T-helper 2 cell treated with Interferon-gamma antibody and Interleukin-4, amounts not matched to agents 5 μg/mL and 100 μg/mL, for 36 hours (primary cell): ENCODE measurements at regions not wholly inside any gene's neighbourhood (a gene's known extent, or its start where the extent isn't known, plus 50 kb on each side); places are given as distances from the start of the nearest gene placed in this dataset.

Experiments
- DNase-seq: peaks from one replicate; pipeline ENCODE4 v3.0.0; 2021; ENCODE audit warnings: low spot score
- H3K27ac Mint-ChIP-seq: one replicate; pipeline ENCODE4 v1.8.0; 2021; ENCODE audit warnings: mild to moderate bottlenecking, mixed read lengths
- H3K27me3 Mint-ChIP-seq: one replicate; pipeline ENCODE4 v1.8.0; 2021; ENCODE audit warnings: low read depth, mixed read lengths
- H3K36me3 Mint-ChIP-seq: one replicate; pipeline ENCODE4 v1.8.0; 2021; ENCODE audit warnings: low read depth, mixed read lengths
- H3K4me1 Mint-ChIP-seq: one replicate; pipeline ENCODE4 v1.8.0; 2021; ENCODE audit warnings: low read depth, mixed read lengths
- H3K4me3 Mint-ChIP-seq: one replicate; pipeline ENCODE4 v1.8.0; 2022; ENCODE audit warnings: mild to moderate bottlenecking, moderate library complexity, mixed read lengths
- H3K9me3 Mint-ChIP-seq: one replicate; pipeline ENCODE4 v1.8.0; 2021; ENCODE audit warnings: mixed read lengths

DNA sequence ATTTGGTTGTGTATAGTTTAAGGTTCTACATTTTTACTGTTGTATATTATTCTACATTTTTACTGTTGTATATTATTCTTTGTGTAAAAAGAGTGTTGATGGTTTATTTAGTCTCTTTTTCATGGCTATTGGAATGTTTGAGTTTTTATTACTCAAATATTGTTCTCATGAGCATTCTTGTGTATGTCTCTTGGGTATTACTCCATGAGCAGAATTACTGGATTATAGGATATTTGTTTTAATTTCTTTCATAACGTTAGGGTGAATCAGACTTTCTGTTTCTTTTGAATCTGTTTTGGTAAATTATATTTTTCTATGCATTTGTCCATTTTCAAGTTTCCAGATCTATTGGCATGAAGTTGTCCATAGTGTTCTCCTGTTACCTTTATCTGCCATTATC, 111.6 kb downstream of the DYNAP start:
- no peak overlapping the region for H3K27ac Mint-ChIP-seq
- no peaks in the 10 kb centered on the region for H3K4me1 Mint-ChIP-seq
- H3K9me3 Mint-ChIP-seq = no peaks in the 10 kb centered on the region
- H3K4me3 Mint-ChIP-seq = no peak overlapping the region
- DNase-seq = no peak
- H3K27me3 Mint-ChIP-seq = peaks cover 47% of the 10 kb centered on the region
- H3K36me3 Mint-ChIP-seq = no peaks in the 10 kb centered on the region

DNA sequence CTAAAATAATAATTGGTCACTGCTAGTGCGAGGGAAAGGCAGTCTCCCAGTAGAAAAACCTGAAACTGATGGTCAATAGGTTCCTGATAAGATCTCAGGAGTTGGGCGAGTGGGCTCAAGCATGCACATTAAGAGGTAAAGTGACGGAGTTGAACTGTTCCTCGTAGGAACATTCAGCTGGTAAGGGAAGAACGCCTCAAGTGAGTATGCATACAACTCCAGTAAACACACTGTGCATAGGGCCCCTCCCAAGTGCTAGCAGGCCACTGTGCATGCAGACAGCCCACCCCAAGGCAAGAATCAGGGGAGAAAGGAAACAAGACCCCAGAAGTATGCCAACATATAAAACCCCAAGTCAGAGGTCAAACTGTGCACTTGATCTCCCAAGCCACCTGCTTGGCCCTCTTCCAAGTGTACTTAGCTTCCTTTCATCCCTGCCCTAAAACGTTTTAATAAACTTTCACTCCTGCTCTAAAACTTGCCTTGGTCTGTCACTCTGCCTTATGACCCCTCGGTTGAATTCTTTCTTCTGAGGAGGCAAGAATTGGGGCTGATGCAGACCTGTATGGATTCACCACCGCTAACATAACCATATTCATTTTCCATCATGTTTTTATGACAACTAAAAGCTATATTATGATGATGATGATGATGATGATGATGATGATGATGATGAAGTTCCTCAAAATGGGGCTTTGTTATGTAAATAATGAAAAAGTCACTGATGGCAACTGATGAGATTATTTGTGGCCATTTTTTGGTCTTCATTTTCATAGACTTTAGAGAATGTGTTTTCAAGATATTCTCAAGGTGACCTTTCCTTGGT, 118.0 kb upstream of the RAB27B start:
- H3K27me3 Mint-ChIP-seq = peaks cover 57% of the 10 kb centered on the region
- DNase-seq = no peak
- H3K27ac Mint-ChIP-seq = no peak overlapping the region
- H3K4me3 Mint-ChIP-seq = no peak overlapping the region
- no peaks in the 10 kb centered on the region for H3K36me3 Mint-ChIP-seq
- no peaks in the 10 kb centered on the region for H3K9me3 Mint-ChIP-seq
- H3K4me1 Mint-ChIP-seq = peaks cover 36% of the 10 kb centered on the region

DNA sequence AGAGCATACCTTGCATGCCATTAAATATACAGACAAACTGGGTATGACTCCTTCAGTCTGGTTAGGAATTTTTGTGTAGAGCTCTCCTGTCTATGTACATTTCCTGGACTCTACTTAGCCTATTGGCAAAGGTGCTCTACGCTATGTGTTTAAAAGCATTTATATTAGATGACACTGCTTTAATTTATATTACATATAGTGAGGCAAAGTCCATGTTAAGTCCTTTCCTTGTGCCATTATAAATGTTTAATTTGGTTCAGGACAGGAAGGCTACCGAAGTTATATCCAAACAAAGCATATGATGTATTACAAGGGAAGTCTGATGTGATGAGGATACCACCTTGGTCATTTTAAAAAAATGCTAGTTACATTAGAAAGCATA, 117.4 kb upstream of the RAB27B start:
- Mint-ChIP-seq H3K4me3 (no peak overlapping the region), H3K27me3 (peaks cover 57% of the 10 kb centered on the region), H3K36me3 (no peaks in the 10 kb centered on the region), H3K27ac (no peak overlapping the region), H3K4me1 (peaks cover 41% of the 10 kb centered on the region), H3K9me3 (no peaks in the 10 kb centered on the region)
- DNase-seq = no peak

DNA sequence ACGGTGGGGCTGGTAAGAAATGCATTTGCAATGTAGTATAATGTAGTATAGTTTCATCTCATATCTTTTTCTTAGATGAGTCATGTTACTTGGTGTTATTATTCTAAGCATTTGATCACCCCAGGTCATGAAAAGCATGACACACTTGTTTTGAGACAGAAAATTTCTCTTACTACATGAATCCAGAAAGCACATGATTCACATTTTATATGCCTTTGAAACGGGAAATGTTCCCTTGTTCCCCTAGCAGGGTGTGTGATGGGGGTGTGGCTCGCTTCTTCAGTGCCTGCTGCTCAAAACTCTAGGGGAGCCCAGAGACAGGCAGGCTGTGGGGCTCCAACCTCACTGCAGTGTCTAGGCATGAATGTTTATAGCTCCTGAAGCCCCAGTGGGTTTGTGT, 116.0 kb upstream of the RAB27B start:
- no peaks in the 10 kb centered on the region for H3K9me3 Mint-ChIP-seq
- peaks cover 51% of the 10 kb centered on the region for H3K27me3 Mint-ChIP-seq
- peaks cover 49% of the 10 kb centered on the region for H3K4me1 Mint-ChIP-seq
- H3K27ac Mint-ChIP-seq = no peak overlapping the region
- no peaks in the 10 kb centered on the region for H3K36me3 Mint-ChIP-seq
- peak overlapping the region; percentile 8 for H3K4me3 Mint-ChIP-seq
- peak; percentile 15 for DNase-seq

DNA sequence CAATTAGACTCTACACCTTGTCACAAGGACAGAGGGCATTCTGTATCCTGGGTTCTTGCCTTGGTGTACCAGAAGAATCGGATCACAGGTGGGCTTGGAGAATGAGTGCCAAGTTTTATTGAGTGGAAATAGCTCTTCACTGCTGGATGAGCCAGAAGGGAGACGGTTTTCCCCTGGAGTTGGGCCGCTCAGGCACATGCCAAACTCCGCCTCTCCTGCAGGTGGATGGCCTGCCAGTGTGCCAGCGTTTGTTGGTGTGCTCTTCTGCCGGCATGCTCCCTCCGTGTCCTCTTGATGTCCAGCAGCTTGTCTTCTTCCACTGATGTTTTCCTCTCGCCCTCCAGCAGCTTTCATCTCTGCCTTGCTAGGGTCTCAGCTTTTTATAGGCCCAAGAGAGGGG, 115.5 kb upstream of the RAB27B start:
- Mint-ChIP-seq H3K9me3 (no peaks in the 10 kb centered on the region), H3K36me3 (no peaks in the 10 kb centered on the region), H3K4me3 (peak overlapping the region; percentile 63), H3K27me3 (peaks cover 51% of the 10 kb centered on the region), H3K27ac (no peak overlapping the region), H3K4me1 (peaks cover 53% of the 10 kb centered on the region)
- DNase-seq = no peak

DNA sequence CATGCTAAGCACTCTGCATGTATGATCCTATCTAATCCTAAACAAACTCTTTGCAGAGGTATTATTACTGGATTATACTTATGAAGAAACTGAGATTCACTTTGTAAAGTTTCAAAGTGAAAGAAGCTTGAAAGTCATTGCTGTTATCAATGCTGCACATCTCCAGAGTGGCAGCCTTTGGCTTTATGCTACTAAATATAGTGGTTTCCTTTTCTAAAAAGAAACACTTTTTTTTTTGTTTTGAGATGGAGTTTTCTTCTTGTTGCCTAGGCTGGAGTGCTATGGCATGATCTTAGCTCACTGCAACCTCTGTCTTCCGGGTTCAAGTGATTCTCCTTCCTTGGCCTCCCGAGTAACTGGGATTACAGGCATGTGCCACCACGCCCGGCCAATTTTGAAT, 114.9 kb upstream of the RAB27B start:
- peak overlapping the region; percentile 62 for H3K27ac Mint-ChIP-seq

DNA sequence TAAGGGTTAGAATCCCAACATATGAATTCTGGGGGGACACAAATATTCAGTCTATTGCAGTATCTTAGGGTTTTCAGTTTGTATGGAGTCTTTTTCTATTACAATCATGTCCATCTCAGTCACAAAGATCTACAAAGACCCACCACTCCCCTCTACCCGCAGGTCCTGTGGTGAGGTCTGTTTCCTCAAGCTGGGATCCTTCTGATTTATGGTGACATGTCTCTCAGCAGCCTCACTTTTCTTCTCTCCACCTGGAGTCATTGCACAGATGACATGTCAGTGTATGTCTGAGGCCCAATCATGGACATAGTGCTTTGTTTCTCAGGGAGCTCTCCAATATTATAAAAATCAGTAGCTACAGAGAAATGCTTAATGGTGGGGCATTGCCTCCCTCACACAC, 113.4 kb upstream of the RAB27B start:
- no peak overlapping the region for H3K4me3 Mint-ChIP-seq
- H3K27ac Mint-ChIP-seq = no peak overlapping the region
- peaks cover 40% of the 10 kb centered on the region for H3K27me3 Mint-ChIP-seq
- no peaks in the 10 kb centered on the region for H3K9me3 Mint-ChIP-seq
- no peaks in the 10 kb centered on the region for H3K36me3 Mint-ChIP-seq
- H3K4me1 Mint-ChIP-seq = peaks cover 64% of the 10 kb centered on the region
- no peak for DNase-seq

More for the DNA sequence above, 114.9 kb upstream of the RAB27B start:
- peaks cover 46% of the 10 kb centered on the region for H3K27me3 Mint-ChIP-seq
- H3K4me3 Mint-ChIP-seq = peak overlapping the region; percentile 63
- no peaks in the 10 kb centered on the region for H3K9me3 Mint-ChIP-seq
- peak; percentile 12 for DNase-seq
- peaks cover 59% of the 10 kb centered on the region for H3K4me1 Mint-ChIP-seq
- no peaks in the 10 kb centered on the region for H3K36me3 Mint-ChIP-seq

DNA sequence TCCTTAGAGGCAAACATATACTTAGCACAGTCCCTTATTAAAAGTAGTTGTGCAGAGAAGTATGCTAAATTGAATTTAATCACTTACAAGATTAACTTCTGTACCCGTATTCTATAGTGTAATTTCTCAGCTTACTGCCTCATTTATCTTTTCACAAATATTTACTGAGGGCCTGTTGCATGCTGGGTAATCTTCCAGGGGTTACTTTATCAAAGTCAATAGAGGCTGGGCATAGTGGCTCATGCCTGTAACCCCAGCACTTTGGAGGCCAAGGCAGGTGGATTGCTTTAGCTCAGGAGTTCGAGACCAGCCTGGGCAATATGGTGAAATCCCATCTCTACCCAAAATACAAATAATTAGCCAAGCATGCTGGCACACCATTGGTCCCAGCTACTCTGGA, 111.7 kb upstream of the RAB27B start:
- peak overlapping the region; percentile 42 for H3K4me3 Mint-ChIP-seq
- no peaks in the 10 kb centered on the region for H3K36me3 Mint-ChIP-seq
- peaks cover 42% of the 10 kb centered on the region for H3K27me3 Mint-ChIP-seq
- no peak overlapping the region for H3K27ac Mint-ChIP-seq
- no peaks in the 10 kb centered on the region for H3K9me3 Mint-ChIP-seq
- peaks cover 66% of the 10 kb centered on the region for H3K4me1 Mint-ChIP-seq
- DNase-seq = no peak

DNA sequence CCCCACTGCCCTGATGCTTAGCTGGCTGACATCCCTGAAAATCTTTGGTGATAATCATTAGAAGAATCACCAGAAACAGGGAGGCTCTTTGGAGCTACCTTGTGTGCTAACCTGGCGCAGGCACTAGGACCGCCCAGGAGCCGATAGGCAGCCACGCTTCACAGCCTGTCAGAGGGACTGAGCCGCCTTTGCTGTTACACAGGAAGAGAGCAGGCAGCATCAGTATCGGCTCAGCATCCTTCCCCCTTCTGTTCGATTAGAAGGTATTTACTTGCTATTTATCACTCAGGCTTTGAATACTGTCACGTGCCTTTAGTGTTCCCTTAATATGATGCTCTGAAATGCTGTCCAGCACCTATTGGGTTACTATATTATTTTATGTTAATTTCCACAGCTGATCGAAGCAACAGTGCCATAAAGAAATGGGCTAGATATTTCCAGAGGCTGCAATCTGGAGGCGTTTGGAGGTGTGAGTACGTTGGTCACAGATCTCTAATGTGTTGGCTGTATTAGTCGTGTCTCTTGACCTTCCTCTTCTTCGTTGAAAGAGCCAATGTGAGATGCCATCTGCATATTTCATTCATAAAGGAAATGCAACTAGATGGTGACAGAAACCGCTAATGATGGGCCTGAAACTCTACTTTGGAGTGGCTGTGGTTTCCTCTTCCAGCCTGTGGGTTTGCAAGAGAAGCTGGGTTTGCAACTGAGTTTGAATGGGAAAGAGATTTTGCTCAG, 110.4 kb upstream of the RAB27B start:
- Mint-ChIP-seq H3K4me3 (peak overlapping the region; percentile 84), H3K9me3 (no peaks in the 10 kb centered on the region), H3K27ac (peak overlapping the region; percentile 77), H3K4me1 (peaks cover 53% of the 10 kb centered on the region), H3K36me3 (no peaks in the 10 kb centered on the region), H3K27me3 (peaks cover 45% of the 10 kb centered on the region)
- peak; percentile 68 for DNase-seq

DNA sequence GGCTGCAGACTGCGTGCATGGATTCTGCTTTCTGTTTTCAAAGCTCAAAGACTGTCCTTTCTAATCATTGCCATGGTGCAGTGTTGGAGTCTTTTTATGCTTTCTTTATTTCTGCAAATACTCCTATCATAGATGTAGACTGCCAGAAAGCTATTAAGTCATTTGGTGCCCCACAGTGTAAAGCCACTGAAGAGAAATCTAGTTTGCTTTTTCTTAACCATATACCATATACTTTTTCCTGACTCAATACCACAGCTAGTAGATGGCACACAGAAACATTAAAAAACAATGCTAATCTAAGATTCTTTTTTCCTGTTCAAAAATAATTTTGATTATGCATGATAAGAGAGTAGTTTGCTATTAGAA, 109.9 kb upstream of the RAB27B start:
- Mint-ChIP-seq H3K4me1 (peaks cover 48% of the 10 kb centered on the region), H3K9me3 (no peaks in the 10 kb centered on the region), H3K27me3 (peaks cover 48% of the 10 kb centered on the region), H3K4me3 (peak overlapping the region; percentile 84), H3K36me3 (no peaks in the 10 kb centered on the region), H3K27ac (peak overlapping the region; percentile 77)
- DNase-seq = no peak

DNA sequence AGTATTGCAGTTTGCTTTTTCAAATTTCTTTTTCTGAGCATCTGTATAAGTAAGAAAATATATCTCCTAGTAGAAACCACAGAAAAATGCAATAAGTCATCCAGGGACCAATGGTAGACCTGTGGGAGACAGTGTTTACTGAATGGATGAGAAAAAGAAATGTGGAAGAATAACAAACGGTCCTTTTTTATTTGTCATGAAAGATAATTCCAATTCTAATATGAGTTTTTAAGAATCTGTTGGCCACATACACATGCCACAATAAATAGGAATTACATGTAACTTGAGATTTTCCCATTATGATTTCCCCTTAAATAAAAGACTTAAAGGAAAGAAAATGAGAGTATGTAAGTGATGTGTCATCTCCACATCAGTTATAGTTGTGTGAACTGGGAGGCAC, 107.7 kb upstream of the RAB27B start:
- Mint-ChIP-seq H3K4me3 (no peak overlapping the region), H3K4me1 (peaks cover 27% of the 10 kb centered on the region), H3K27ac (no peak overlapping the region), H3K27me3 (peaks cover 45% of the 10 kb centered on the region), H3K9me3 (no peaks in the 10 kb centered on the region), H3K36me3 (no peaks in the 10 kb centered on the region)
- no peak for DNase-seq

DNA sequence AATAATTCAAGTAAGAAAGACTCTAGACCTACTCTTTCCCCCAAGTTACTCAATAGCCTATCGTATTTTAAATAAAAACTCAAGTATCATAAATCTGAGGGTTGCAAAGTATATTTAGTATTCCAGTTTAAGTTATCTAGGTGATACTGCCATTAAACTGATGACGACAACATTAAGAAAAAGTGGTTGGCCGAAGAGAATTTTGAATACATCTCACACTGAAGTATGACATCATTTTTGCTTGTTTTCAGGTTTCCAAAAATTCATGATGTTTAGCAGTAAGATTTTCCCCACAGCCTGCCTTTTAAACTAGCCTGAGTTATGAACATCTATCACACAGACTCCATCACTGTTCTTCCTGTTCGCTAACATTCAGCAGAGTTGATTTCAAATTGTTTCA, 102.1 kb upstream of the RAB27B start:
- Mint-ChIP-seq H3K4me1 (no peaks in the 10 kb centered on the region), H3K9me3 (no peaks in the 10 kb centered on the region), H3K36me3 (no peaks in the 10 kb centered on the region), H3K4me3 (no peak overlapping the region), H3K27me3 (peaks cover 47% of the 10 kb centered on the region), H3K27ac (no peak overlapping the region)
- DNase-seq = no peak

DNA sequence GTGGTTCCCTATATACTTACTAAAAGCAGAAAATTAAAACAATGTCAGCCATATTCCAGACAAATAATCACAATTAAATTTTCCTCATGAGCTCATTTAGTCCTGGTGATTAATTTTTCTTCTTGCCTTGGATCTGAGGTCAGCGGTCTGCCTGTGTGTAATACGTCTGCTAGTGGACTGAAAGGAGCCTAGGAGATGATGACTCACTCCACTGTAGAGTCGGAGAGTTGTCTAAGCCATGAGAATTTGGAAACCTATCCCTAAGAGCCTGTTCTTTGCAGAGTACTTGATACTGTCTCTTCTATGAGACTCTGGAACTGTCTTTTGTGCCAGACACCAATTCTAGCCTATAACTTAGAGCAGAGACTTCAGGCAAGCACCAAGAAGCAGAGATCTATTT, 94.2 kb upstream of the RAB27B start:
- Mint-ChIP-seq H3K27ac (no peak overlapping the region), H3K4me3 (no peak overlapping the region), H3K9me3 (no peaks in the 10 kb centered on the region), H3K36me3 (no peaks in the 10 kb centered on the region), H3K27me3 (peaks cover 47% of the 10 kb centered on the region), H3K4me1 (no peaks in the 10 kb centered on the region)
- no peak for DNase-seq

DNA sequence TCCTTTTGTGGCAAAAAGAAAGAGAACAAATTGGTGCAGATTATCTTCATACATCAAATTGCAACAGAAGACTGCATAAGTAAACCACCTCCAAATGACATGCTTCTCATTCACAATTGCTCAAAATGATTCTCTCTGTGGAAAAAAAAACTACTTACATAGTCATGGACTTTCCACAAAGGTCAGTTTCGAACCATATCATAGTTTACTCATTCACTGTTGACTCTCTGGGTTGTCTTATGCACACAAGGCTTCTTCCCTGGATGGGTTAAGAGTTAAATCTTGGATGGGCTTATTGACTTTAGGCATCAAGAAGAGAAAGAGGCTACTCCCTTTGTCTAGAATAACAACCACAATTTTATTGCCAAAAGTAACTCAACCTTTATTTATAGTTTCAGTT, 91.3 kb upstream of the RAB27B start:
- no peak for DNase-seq
- Mint-ChIP-seq H3K4me1 (no peaks in the 10 kb centered on the region), H3K27me3 (peaks cover 33% of the 10 kb centered on the region), H3K9me3 (no peaks in the 10 kb centered on the region), H3K27ac (no peak overlapping the region), H3K4me3 (no peak overlapping the region), H3K36me3 (no peaks in the 10 kb centered on the region)
